Suppressor macrophage treated with lipopolysaccharide for 1 hour (primary cell): ENCODE measurements at regions not wholly inside any gene's neighbourhood (a gene's known extent, or its start where the extent isn't known, plus 50 kb on each side); places are given as distances from the start of the nearest gene placed in this dataset.
"Not testable (repeated sequence)": the region's sequence is repeated elsewhere in the genome, so short reads cannot be mapped to it uniquely, and the experiment has no call there.

ENCODE experiments used
- DNase-seq, 3 donors: peaks; one replicate each; pipeline ENCODE4 v3.0.0-alpha.2; 2020 to 2022

GRCh38 chr2:76252704-76253103 lies 542.0 kb upstream of the GCFC2 start:
- DNase-seq = no peak

GRCh38 chr2:76251342-76251741 lies 540.6 kb upstream of the GCFC2 start:
- no peak for DNase-seq

GRCh38 chr2:76247006-76247405 lies 536.3 kb upstream of the GCFC2 start:
- no peak for DNase-seq

GRCh38 chr2:76211991-76212985 lies 501.6 kb upstream of the GCFC2 start:
- DNase-seq = no peak

GRCh38 chr2:76210551-76210950 lies 499.8 kb upstream of the GCFC2 start:
- no peak for DNase-seq

GRCh38 chr2:76204048-76204447 lies 493.3 kb upstream of the GCFC2 start:
- DNase-seq = no peak

GRCh38 chr2:76202866-76203265 lies 492.2 kb upstream of the GCFC2 start:
- DNase-seq = no peak

- DNase-seq = peak; percentile 68 to 76 (median 71)
These were observed 487.2 kb upstream of the GCFC2 start for GRCh38 chr2:76197842-76198448.

- no peak for DNase-seq
These were observed 486.7 kb upstream of the GCFC2 start for GRCh38 chr2:76197428-76197827.

- no peak for DNase-seq
These were observed 483.5 kb upstream of the GCFC2 start for GRCh38 chr2:76194031-76194775.

- DNase-seq = no peak
These were observed 482.4 kb upstream of the GCFC2 start for GRCh38 chr2:76193089-76193488.

- DNase-seq = no peak
These were observed 477.8 kb upstream of the GCFC2 start for GRCh38 chr2:76188334-76189008.

- DNase-seq = no peak
These were observed 476.7 kb upstream of the GCFC2 start for GRCh38 chr2:76187415-76187814.

- no peak for DNase-seq
These were observed 470.0 kb upstream of the GCFC2 start for GRCh38 chr2:76180676-76181075.

GRCh38 chr2:76178610-76179009 lies 467.9 kb upstream of the GCFC2 start:
- no peak for DNase-seq

GRCh38 chr2:76175295-76175694 lies 464.6 kb upstream of the GCFC2 start:
- no peak for DNase-seq

- DNase-seq = no peak
These were observed 463.8 kb upstream of the GCFC2 start for GRCh38 chr2:76174505-76174904.

GRCh38 chr2:76173206-76173605 lies 462.5 kb upstream of the GCFC2 start:
- DNase-seq = not testable (repeated sequence)

GRCh38 chr2:76172154-76172595 lies 461.5 kb upstream of the GCFC2 start:
- not testable (repeated sequence) for DNase-seq

- DNase-seq = no peak
These were observed 460.1 kb upstream of the GCFC2 start for GRCh38 chr2:76170856-76171255.

- DNase-seq = no peak
These were observed 459.3 kb upstream of the GCFC2 start for GRCh38 chr2:76170009-76170384.

- no peak for DNase-seq
These were observed 458.7 kb upstream of the GCFC2 start for GRCh38 chr2:76169276-76170008.
